H1 (cell line): ENCODE measurements at regions not wholly inside any gene's neighbourhood (a gene's known extent, or its start where the extent isn't known, plus 50 kb on each side); places are given as distances from the start of the nearest gene placed in this dataset.

Source experiments
- CHD1 ChIP-seq: IDR thresholded peaks from 2 replicates; pipeline ENCODE4 v1.6.1; 2012; ENCODE audit warnings: low read depth, low read length, improper control_type of control experiment
- EP300 ChIP-seq, 2 experiments: IDR thresholded peaks; 1 replicate in 1 of 2; 2 replicates in 1 of 2; pipeline ENCODE4 v1.6.1; 2011 to 2012; ENCODE audit warnings: low read depth in 2 of 2, low read length in 2 of 2, mild to moderate bottlenecking in 2 of 2, borderline replicate concordance in 1 of 2, inconsistent platforms in 1 of 2, moderate library complexity in 1 of 2
- SP2 ChIP-seq: IDR thresholded peaks from 2 replicates; pipeline ENCODE4 v1.6.1; 2012; ENCODE audit warnings: mild to moderate bottlenecking, low read length, inconsistent platforms
- TF ChIP-seq, protein P1 (sequence below): fragments of 300-600 bp; sonication (generic); IDR thresholded peaks from 2 replicates; pipeline ENCODE4 v1.7.1; 2012; ENCODE audit warnings: low read length, moderate library complexity, mild to moderate bottlenecking, inconsistent platforms; ENCODE audit not compliant: insufficient replicate concordance
- TF ChIP-seq, protein P2 (sequence below): IDR thresholded peaks from 2 replicates; pipeline ENCODE4 v1.6.1; 2012; ENCODE audit warnings: inconsistent platforms

DNA sequence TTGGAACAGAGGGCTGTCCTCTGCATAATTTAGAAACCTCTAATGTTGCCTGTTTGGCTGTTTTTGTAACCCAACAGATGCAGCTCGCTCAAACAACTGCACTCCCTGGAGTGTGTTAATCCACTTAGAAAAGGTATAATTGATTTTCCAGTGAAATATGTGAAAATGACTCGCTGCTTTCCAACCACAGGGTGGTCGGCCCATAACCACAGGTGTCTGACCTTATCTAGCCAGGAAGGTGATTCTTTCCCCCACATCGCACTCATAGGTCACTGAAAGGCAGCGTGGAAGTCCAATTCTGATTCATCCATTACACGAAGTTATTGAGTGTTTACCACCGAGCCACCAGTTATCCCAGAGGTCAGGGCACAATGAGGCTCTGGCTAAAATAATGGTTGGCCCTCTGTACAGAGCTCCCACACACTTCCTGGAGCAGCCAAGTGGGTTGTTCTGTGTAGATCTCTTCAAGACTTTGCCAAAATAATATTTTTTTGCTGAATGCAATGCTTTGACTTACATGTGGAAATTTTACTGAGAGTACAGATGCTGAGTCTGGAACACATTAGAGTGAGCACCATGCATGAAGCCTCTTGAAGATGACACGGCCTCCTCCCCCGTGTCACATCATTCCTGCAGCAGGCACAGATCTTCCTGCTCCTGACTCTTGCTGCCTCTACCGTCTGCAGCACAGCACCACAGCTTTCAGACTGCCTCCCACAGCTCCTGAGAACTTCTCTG, 396.2 kb downstream of the ZNF516 start (continued):
- TF ChIP-seq, protein P1, sequence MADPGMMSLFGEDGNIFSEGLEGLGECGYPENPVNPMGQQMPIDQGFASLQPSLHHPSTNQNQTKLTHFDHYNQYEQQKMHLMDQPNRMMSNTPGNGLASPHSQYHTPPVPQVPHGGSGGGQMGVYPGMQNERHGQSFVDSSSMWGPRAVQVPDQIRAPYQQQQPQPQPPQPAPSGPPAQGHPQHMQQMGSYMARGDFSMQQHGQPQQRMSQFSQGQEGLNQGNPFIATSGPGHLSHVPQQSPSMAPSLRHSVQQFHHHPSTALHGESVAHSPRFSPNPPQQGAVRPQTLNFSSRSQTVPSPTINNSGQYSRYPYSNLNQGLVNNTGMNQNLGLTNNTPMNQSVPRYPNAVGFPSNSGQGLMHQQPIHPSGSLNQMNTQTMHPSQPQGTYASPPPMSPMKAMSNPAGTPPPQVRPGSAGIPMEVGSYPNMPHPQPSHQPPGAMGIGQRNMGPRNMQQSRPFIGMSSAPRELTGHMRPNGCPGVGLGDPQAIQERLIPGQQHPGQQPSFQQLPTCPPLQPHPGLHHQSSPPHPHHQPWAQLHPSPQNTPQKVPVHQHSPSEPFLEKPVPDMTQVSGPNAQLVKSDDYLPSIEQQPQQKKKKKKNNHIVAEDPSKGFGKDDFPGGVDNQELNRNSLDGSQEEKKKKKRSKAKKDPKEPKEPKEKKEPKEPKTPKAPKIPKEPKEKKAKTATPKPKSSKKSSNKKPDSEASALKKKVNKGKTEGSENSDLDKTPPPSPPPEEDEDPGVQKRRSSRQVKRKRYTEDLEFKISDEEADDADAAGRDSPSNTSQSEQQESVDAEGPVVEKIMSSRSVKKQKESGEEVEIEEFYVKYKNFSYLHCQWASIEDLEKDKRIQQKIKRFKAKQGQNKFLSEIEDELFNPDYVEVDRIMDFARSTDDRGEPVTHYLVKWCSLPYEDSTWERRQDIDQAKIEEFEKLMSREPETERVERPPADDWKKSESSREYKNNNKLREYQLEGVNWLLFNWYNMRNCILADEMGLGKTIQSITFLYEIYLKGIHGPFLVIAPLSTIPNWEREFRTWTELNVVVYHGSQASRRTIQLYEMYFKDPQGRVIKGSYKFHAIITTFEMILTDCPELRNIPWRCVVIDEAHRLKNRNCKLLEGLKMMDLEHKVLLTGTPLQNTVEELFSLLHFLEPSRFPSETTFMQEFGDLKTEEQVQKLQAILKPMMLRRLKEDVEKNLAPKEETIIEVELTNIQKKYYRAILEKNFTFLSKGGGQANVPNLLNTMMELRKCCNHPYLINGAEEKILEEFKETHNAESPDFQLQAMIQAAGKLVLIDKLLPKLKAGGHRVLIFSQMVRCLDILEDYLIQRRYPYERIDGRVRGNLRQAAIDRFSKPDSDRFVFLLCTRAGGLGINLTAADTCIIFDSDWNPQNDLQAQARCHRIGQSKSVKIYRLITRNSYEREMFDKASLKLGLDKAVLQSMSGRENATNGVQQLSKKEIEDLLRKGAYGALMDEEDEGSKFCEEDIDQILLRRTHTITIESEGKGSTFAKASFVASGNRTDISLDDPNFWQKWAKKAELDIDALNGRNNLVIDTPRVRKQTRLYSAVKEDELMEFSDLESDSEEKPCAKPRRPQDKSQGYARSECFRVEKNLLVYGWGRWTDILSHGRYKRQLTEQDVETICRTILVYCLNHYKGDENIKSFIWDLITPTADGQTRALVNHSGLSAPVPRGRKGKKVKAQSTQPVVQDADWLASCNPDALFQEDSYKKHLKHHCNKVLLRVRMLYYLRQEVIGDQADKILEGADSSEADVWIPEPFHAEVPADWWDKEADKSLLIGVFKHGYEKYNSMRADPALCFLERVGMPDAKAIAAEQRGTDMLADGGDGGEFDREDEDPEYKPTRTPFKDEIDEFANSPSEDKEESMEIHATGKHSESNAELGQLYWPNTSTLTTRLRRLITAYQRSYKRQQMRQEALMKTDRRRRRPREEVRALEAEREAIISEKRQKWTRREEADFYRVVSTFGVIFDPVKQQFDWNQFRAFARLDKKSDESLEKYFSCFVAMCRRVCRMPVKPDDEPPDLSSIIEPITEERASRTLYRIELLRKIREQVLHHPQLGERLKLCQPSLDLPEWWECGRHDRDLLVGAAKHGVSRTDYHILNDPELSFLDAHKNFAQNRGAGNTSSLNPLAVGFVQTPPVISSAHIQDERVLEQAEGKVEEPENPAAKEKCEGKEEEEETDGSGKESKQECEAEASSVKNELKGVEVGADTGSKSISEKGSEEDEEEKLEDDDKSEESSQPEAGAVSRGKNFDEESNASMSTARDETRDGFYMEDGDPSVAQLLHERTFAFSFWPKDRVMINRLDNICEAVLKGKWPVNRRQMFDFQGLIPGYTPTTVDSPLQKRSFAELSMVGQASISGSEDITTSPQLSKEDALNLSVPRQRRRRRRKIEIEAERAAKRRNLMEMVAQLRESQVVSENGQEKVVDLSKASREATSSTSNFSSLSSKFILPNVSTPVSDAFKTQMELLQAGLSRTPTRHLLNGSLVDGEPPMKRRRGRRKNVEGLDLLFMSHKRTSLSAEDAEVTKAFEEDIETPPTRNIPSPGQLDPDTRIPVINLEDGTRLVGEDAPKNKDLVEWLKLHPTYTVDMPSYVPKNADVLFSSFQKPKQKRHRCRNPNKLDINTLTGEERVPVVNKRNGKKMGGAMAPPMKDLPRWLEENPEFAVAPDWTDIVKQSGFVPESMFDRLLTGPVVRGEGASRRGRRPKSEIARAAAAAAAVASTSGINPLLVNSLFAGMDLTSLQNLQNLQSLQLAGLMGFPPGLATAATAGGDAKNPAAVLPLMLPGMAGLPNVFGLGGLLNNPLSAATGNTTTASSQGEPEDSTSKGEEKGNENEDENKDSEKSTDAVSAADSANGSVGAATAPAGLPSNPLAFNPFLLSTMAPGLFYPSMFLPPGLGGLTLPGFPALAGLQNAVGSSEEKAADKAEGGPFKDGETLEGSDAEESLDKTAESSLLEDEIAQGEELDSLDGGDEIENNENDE, result no peak
- no peak for TF ChIP-seq EP300 (IDR thresholded peaks at IDR 0.05; ENCODE audit: borderline replicate concordance in 1 of 2, low read depth in 2 of 2, low read length in 2 of 2)
- TF ChIP-seq SP2, result no peak
- TF ChIP-seq CHD1, result no peak
- TF ChIP-seq, protein P2, sequence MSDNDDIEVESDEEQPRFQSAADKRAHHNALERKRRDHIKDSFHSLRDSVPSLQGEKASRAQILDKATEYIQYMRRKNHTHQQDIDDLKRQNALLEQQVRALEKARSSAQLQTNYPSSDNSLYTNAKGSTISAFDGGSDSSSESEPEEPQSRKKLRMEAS, result no peak
- TF ChIP-seq, all 59 proteins: peak for 0
